Keratinocyte (primary cell): ENCODE measurements at regions not wholly inside any gene's neighbourhood (a gene's known extent, or its start where the extent isn't known, plus 50 kb on each side); places are given as distances from the start of the nearest gene placed in this dataset.

Source experiments
- DNase-seq: peaks from one replicate; pipeline ENCODE4 v3.0.0-alpha.2; 2011; ENCODE audit warnings: low read depth, missing footprints, low spot score
- FAIRE-seq: peaks from 2 replicates; lab custom pipeline; 2011; peaks lifted over from hg19 to GRCh38; lab: Jason Lieb, UNC
- H2AFZ ChIP-seq: 2 replicates; pipeline ENCODE4 v1.6.0; 2012; ENCODE audit warnings: low read length, control low read depth, inconsistent platforms; ENCODE audit not compliant: control insufficient read depth
- H3K27ac ChIP-seq: 2 replicates; pipeline ENCODE4 v1.5.1; 2011; ENCODE audit warnings: low read length; ENCODE audit not compliant: control insufficient read depth, insufficient read depth
- H3K27me3 ChIP-seq: 3 replicates; pipeline ENCODE4 v1.6.0; 2011; ENCODE audit warnings: low read length; ENCODE audit not compliant: control insufficient read depth, insufficient read depth; ENCODE audit errors: extremely low read depth
- H3K36me3 ChIP-seq, 2 experiments: 2 replicates in 1 of 2; 3 replicates in 1 of 2; pipeline ENCODE4 v1.5.1; 2011; ENCODE audit warnings: low read length in 2 of 2, mild to moderate bottlenecking in 1 of 2; ENCODE audit not compliant: control insufficient read depth in 2 of 2, insufficient read depth in 2 of 2; ENCODE audit errors: extremely low read depth in 1 of 2
- H3K4me1 ChIP-seq: 3 replicates; pipeline ENCODE4 v1.5.1; 2011; ENCODE audit warnings: low read length; ENCODE audit not compliant: control insufficient read depth, insufficient read depth; ENCODE audit errors: extremely low read depth
- H3K4me2 ChIP-seq: 3 replicates; pipeline ENCODE4 v1.6.0; 2011; ENCODE audit warnings: low read depth, low read length; ENCODE audit not compliant: control insufficient read depth, insufficient read depth; ENCODE audit errors: extremely low read depth
- H3K4me3 ChIP-seq, 3 experiments: fragments of 200-600 bp in 1 of 3; sonication (generic) in 1 of 3; 2 replicates in 2 of 3; 3 replicates in 1 of 3; pipeline ENCODE4 v1.5.1; 2011 to 2016; ENCODE audit warnings: low read length in 3 of 3, mild to moderate bottlenecking in 3 of 3, control low read depth in 2 of 3, inconsistent platforms in 1 of 3, low read depth in 1 of 3, mixed read lengths in 1 of 3, mixed run types in 1 of 3, moderate library complexity in 1 of 3; ENCODE audit not compliant: control insufficient read depth in 2 of 3, insufficient read depth in 2 of 3; ENCODE audit errors: extremely low read depth in 1 of 3
- H3K79me2 ChIP-seq: 2 replicates; pipeline ENCODE4 v1.6.0; 2012; ENCODE audit warnings: low read length; ENCODE audit not compliant: control insufficient read depth, insufficient read depth
- H3K9ac ChIP-seq: 3 replicates; pipeline ENCODE4 v1.6.0; 2011; ENCODE audit warnings: low read length; ENCODE audit not compliant: control insufficient read depth, insufficient read depth; ENCODE audit errors: extremely low read depth
- H3K9me1 ChIP-seq: 3 replicates; pipeline ENCODE4 v1.6.0; 2011; ENCODE audit warnings: low read length; ENCODE audit not compliant: control insufficient read depth, insufficient read depth; ENCODE audit errors: extremely low read depth
- H3K9me3 ChIP-seq: 2 replicates; pipeline ENCODE4 v1.5.1; 2012; ENCODE audit warnings: low read depth, low read length; ENCODE audit not compliant: control insufficient read depth
- H4K20me1 ChIP-seq: 3 replicates; pipeline ENCODE4 v1.6.0; 2011; ENCODE audit warnings: low read length; ENCODE audit not compliant: control insufficient read depth, insufficient read depth; ENCODE audit errors: extremely low read depth
- CTCF ChIP-seq, 3 experiments: IDR thresholded peaks in 1 of 3; conservative IDR thresholded peaks in 1 of 3; optimal IDR thresholded peaks in 1 of 3; 2 replicates in 2 of 3; 3 replicates in 1 of 3; pipeline versions ENCODE3 to v1.5.1; 2011; ENCODE audit warnings: low read length in 3 of 3, mild to moderate bottlenecking in 3 of 3, moderate library complexity in 2 of 3, control low read depth in 1 of 3, inconsistent platforms in 1 of 3; ENCODE audit not compliant: insufficient read depth in 2 of 3; ENCODE audit errors: extremely low read depth in 1 of 3
- EZH2 ChIP-seq: IDR thresholded peaks from one replicate; pipeline ENCODE4 v1.6.1; 2012; ENCODE audit warnings: inconsistent platforms, mild to moderate bottlenecking, low read length, moderate library complexity
- dilution Hi-C: fragments of 300-500 bp; cut with MboI; formaldehyde crosslinking; loops from one replicate; pipeline ENCODE4 v1.7.0; 2020; ENCODE audit warnings: low sequenced_read_pairs; ENCODE audit not compliant: extremely low pct_ligation_motif_present

- Histone ChIP-seq H3K4me2 (no peak overlapping the region), H3K79me2 (no peaks in the 10 kb centered on the region), H3K4me3 (no peak overlapping the region), H3K9me3 (no peaks in the 10 kb centered on the region), H3K27ac (no peak overlapping the region), H4K20me1 (no peaks in the 10 kb centered on the region), H3K9me1 (no peaks in the 10 kb centered on the region), H2AFZ (no peak overlapping the region), H3K9ac (no peak overlapping the region), H3K27me3 (no peaks in the 10 kb centered on the region), H3K36me3 (no peaks in the 10 kb centered on the region), H3K4me1 (peaks cover 4% of the 10 kb centered on the region)
- no peak for DNase-seq
- FAIRE-seq: no peak
- TF ChIP-seq CTCF (optimal IDR thresholded peaks at IDR 0.05 in 1 of 3, IDR thresholded peaks at IDR 0.05 in 1 of 3, conservative IDR thresholded peaks at IDR 0.05 in 1 of 3; ENCODE audit: extremely low read depth in 1 of 3, insufficient read depth in 2 of 3, low read length in 3 of 3) (no peak), EZH2 (no peak)
- dilution Hi-C loops: no loop called here
Measured at GRCh38 chr3:177430653-177431052, 233.4 kb upstream of the TBL1XR1 start.

- no peak for FAIRE-seq
- TF ChIP-seq EZH2: no peak
- no peak for TF ChIP-seq CTCF (optimal IDR thresholded peaks at IDR 0.05 in 1 of 3, IDR thresholded peaks at IDR 0.05 in 1 of 3, conservative IDR thresholded peaks at IDR 0.05 in 1 of 3; ENCODE audit: extremely low read depth in 1 of 3, insufficient read depth in 2 of 3, low read length in 3 of 3)
- no peaks in the 10 kb centered on the region for H4K20me1 ChIP-seq
- dilution Hi-C loops: no loop called here
- H3K79me2 ChIP-seq: no peaks in the 10 kb centered on the region
- no peaks in the 10 kb centered on the region for H3K9me1 ChIP-seq
- H3K27ac ChIP-seq: no peak overlapping the region
- no peaks in the 10 kb centered on the region for H3K36me3 ChIP-seq
- no peak for DNase-seq
- no peak overlapping the region for H2AFZ ChIP-seq
- H3K9ac ChIP-seq: no peak overlapping the region
- H3K4me2 ChIP-seq: no peak overlapping the region
- no peaks in the 10 kb centered on the region for H3K9me3 ChIP-seq
- H3K4me1 ChIP-seq: peaks cover 4% of the 10 kb centered on the region
- H3K4me3 ChIP-seq: no peak overlapping the region
- no peaks in the 10 kb centered on the region for H3K27me3 ChIP-seq
Measured at GRCh38 chr3:177431525-177432176, 234.4 kb upstream of the TBL1XR1 start.
